H1 (cell line): ENCODE measurements at regions not wholly inside any gene's neighbourhood (a gene's known extent, or its start where the extent isn't known, plus 50 kb on each side); places are given as distances from the start of the nearest gene placed in this dataset.

Source experiments
- CTCF ChIA-PET: fragments of 300-600 bp; sonication (Branson Sonifier 250); formaldehyde crosslinking; loops from one replicate; lab custom pipeline; 2021; ENCODE audit not compliant: partially characterized antibody; lab: Charles Lee
- POLR2A ChIA-PET: fragments of 300-600 bp; sonication (Branson Sonifier 250); formaldehyde crosslinking; loops from one replicate; lab custom pipeline; 2021; ENCODE audit warnings: inconsistent platforms; ENCODE audit not compliant: partially characterized antibody; lab: Charles Lee
- DNase-seq, 2 experiments: peaks; one replicate each; pipeline versions ENCODE4 v3.0.0 to v3.0.0-alpha.2; 2010 to 2022; ENCODE audit warnings: low spot score in 2 of 2, low read depth in 1 of 2, mixed read lengths in 1 of 2
- FAIRE-seq: peaks from 2 replicates; lab custom pipeline; 2011; peaks lifted over from hg19 to GRCh38; lab: Jason Lieb, UNC
- H2AFZ ChIP-seq: 2 replicates; pipeline ENCODE4 v1.8.1; 2012; ENCODE audit warnings: low read length, inconsistent platforms
- H2AK5ac ChIP-seq: 2 replicates; pipeline ENCODE4 v1.6.1; 2013; ENCODE audit warnings: low read depth, low read length
- H2BK120ac ChIP-seq: replicated peaks from 2 replicates; pipeline ENCODE3; 2013; ENCODE audit warnings: low read depth, low read length, inconsistent platforms
- H2BK12ac ChIP-seq: 2 replicates; pipeline ENCODE4 v1.6.1; 2013; ENCODE audit warnings: low read depth, low read length
- H2BK15ac ChIP-seq: 2 replicates; pipeline ENCODE4 v1.6.1; 2013; ENCODE audit warnings: low read length
- H2BK20ac ChIP-seq: 2 replicates; pipeline ENCODE4 v1.6.1; 2013; ENCODE audit warnings: low read length
- H2BK5ac ChIP-seq: 2 replicates; pipeline ENCODE4 v1.6.1; 2013; ENCODE audit warnings: low read depth, low read length
- H3K14ac ChIP-seq: 2 replicates; pipeline ENCODE4 v1.6.1; 2013; ENCODE audit warnings: inconsistent platforms; ENCODE audit not compliant: insufficient read length
- H3K18ac ChIP-seq: 2 replicates; pipeline ENCODE4 v1.6.1; 2013; ENCODE audit warnings: low read length; ENCODE audit errors: extremely low read depth
- H3K23ac ChIP-seq: 2 replicates; pipeline ENCODE4 v1.6.1; 2013; ENCODE audit warnings: inconsistent platforms; ENCODE audit not compliant: insufficient read length
- H3K23me2 ChIP-seq: 2 replicates; pipeline ENCODE4 v1.6.1; 2013; ENCODE audit warnings: low read depth, low read length
- H3K27ac ChIP-seq: 2 replicates; pipeline ENCODE4 v1.6.1; 2011; ENCODE audit warnings: low read depth, low read length, inconsistent platforms
- H3K27me3 ChIP-seq, 4 experiments: replicated peaks in 1 of 4; 1 replicate in 1 of 4; 2 replicates in 3 of 4; pipeline versions ENCODE4 v1.6.1 to v1.8.1; 2011 to 2013; ENCODE audit warnings: low read length in 3 of 4, mild to moderate bottlenecking in 3 of 4, inconsistent platforms in 2 of 4, mixed read lengths in 2 of 4, moderate library complexity in 1 of 4; ENCODE audit not compliant: control insufficient read depth in 3 of 4, insufficient read depth in 3 of 4; ENCODE audit errors: extremely low read depth in 1 of 4
- H3K36me3 ChIP-seq, 4 experiments: 2 replicates each; pipeline versions ENCODE4 v1.6.1 to v1.8.1; 2011 to 2013; ENCODE audit warnings: mild to moderate bottlenecking in 4 of 4, low read length in 3 of 4, moderate library complexity in 2 of 4, control low read depth in 1 of 4, inconsistent platforms in 1 of 4; ENCODE audit not compliant: insufficient read depth in 4 of 4, control insufficient read depth in 2 of 4
- H3K4ac ChIP-seq: replicated peaks from 2 replicates; pipeline ENCODE3; 2013; ENCODE audit warnings: low read length, low read depth, mixed read lengths, inconsistent platforms; ENCODE audit not compliant: insufficient read length
- H3K4me1 ChIP-seq, 4 experiments: replicated peaks in 1 of 4; 1 replicate in 1 of 4; 2 replicates in 3 of 4; pipeline versions ENCODE4 v1.6.1 to v1.8.1; 2011 to 2013; ENCODE audit warnings: low read length in 3 of 4, inconsistent platforms in 2 of 4, mixed read lengths in 1 of 4; ENCODE audit not compliant: insufficient read depth in 4 of 4, control insufficient read depth in 3 of 4
- H3K4me2 ChIP-seq, 2 experiments: 2 replicates each; pipeline versions ENCODE4 v1.6.1 to v1.8.1; 2011 to 2013; ENCODE audit warnings: low read depth in 2 of 2, low read length in 2 of 2, control low read depth in 1 of 2, inconsistent platforms in 1 of 2, mild to moderate bottlenecking in 1 of 2; ENCODE audit not compliant: insufficient read depth in 1 of 2
- H3K4me3 ChIP-seq, 4 experiments: fragments of 200-600, 300-600 bp in 1 of 4; sonication (generic), shearing (Covaris generic), sonication (Bioruptor Twin) in 1 of 4; 2 replicates each; pipeline versions ENCODE4 v1.5.1 to v1.8.1; 2011 to 2016; ENCODE audit warnings: low read length in 4 of 4, low read depth in 3 of 4, control low read depth in 2 of 4, inconsistent platforms in 2 of 4, mild to moderate bottlenecking in 2 of 4, mixed read lengths in 1 of 4, moderate library complexity in 1 of 4; ENCODE audit not compliant: insufficient read depth in 2 of 4; ENCODE audit errors: extremely low read depth in 1 of 4
- H3K56ac ChIP-seq: replicated peaks from 2 replicates; pipeline ENCODE3; 2013; ENCODE audit warnings: low read depth, mild to moderate bottlenecking, mixed read lengths, low read length, inconsistent platforms; ENCODE audit not compliant: insufficient read length
- H3K79me1 ChIP-seq: 2 replicates; pipeline ENCODE4 v1.6.1; 2013; ENCODE audit warnings: low read depth, low read length, control low read depth
- H3K79me2 ChIP-seq, 2 experiments: 2 replicates each; pipeline versions ENCODE4 v1.6.1 to v1.8.1; 2012 to 2013; ENCODE audit warnings: low read length in 2 of 2, mild to moderate bottlenecking in 2 of 2, inconsistent platforms in 1 of 2; ENCODE audit not compliant: insufficient read depth in 2 of 2, control insufficient read depth in 1 of 2
- H3K9ac ChIP-seq, 4 experiments: replicated peaks in 1 of 4; 1 replicate in 1 of 4; 2 replicates in 3 of 4; pipeline versions ENCODE4 v1.6.1 to v1.8.1; 2011 to 2013; ENCODE audit warnings: low read depth in 3 of 4, low read length in 3 of 4, control low read depth in 2 of 4, mild to moderate bottlenecking in 2 of 4, moderate library complexity in 2 of 4, inconsistent platforms in 1 of 4; ENCODE audit errors: extremely low read depth in 1 of 4
- H3K9me3 ChIP-seq, 2 experiments: 2 replicates each; pipeline versions ENCODE4 v1.6.1 to v1.8.1; 2012 to 2013; ENCODE audit warnings: mild to moderate bottlenecking in 2 of 2, moderate library complexity in 2 of 2, control low read depth in 1 of 2, inconsistent platforms in 1 of 2, low read depth in 1 of 2, low read length in 1 of 2, mixed read lengths in 1 of 2; ENCODE audit not compliant: insufficient read depth in 2 of 2
- H4K20me1 ChIP-seq, 2 experiments: replicated peaks in 1 of 2; 2 replicates each; pipeline versions ENCODE3 to v1.8.1; 2011 to 2013; ENCODE audit warnings: inconsistent platforms in 2 of 2, low read length in 2 of 2, mild to moderate bottlenecking in 1 of 2; ENCODE audit not compliant: insufficient read depth in 2 of 2, control insufficient read depth in 1 of 2
- H4K5ac ChIP-seq: 2 replicates; pipeline ENCODE4 v1.6.1; 2013; ENCODE audit warnings: low read length, low read depth, mixed read lengths, inconsistent platforms; ENCODE audit not compliant: insufficient read length
- H4K8ac ChIP-seq: 2 replicates; pipeline ENCODE4 v1.8.0; 2013; ENCODE audit warnings: mild to moderate bottlenecking, moderate library complexity, low read length, inconsistent platforms; ENCODE audit not compliant: insufficient read depth; ENCODE audit errors: extremely low read depth
- H4K91ac ChIP-seq: replicated peaks from 2 replicates; pipeline ENCODE3; 2013; ENCODE audit warnings: low read length, mixed read lengths, inconsistent platforms; ENCODE audit not compliant: insufficient read length
- SAP30 ChIP-seq: fragments of 300-600 bp; sonication (generic); IDR thresholded peaks from 2 replicates; pipeline ENCODE4 v1.7.1; 2012; ENCODE audit warnings: low read length, moderate library complexity, mild to moderate bottlenecking, inconsistent platforms; ENCODE audit not compliant: insufficient read depth, insufficient replicate concordance
- SRF ChIP-seq: IDR thresholded peaks from 2 replicates; pipeline ENCODE4 v1.6.1; 2011; ENCODE audit warnings: mild to moderate bottlenecking, low read depth, low read length, moderate library complexity
- WGBS, 2 experiments: shearing (Covaris generic) in 1 of 2; methylation state at CpG; one replicate each; pipeline versions ENCODE4 v1.1.6 to v1.1.7; 2013 to 2015; ENCODE audit warnings: low lambda C conversion rate in 2 of 2, mixed read lengths in 2 of 2, inconsistent platforms in 1 of 2, low coverage in 1 of 2, missing lambda C conversion rate in 1 of 2; ENCODE audit not compliant: insufficient replicate concordance in 2 of 2, insufficient coverage in 1 of 2, insufficient read length in 1 of 2; ENCODE audit errors: extremely low coverage in 1 of 2, missing lambda C conversion rate in 1 of 2; 5-methylcytosine and 5-hydroxymethylcytosine counted together

DNA sequence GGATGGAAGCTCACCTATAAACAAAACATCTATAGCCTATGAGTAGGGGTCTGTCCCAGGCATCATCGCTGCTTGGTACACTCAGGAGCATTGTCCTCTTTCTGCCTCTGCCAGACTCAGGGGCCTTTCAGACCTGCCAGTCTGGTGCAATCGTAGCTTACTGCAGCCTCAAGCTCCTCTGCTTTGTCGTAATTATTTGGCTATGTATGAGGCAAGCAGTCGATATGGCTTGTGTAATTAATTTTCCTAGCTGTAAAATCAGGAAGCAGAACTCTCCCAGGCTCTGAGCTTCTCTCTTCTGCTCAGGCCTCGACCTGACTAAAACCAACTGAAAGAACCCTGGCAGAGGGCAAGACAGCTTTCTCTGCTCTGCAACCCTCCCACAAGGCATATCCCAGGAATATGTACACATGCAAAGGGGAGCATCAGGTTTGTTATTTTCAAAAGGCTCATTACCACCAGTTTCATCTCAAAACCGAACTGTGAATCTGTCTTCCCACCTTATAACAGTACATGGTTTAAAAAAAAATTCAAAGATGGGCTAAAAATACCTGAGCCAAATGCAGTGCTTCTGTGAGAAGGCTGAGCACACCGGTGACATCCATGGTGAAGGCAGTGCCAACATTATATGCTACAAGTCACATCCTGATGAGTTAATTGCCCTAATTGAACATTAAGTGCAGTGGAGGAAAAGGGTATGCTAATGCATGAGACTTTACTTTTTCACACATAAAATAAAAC is 309.2 kb upstream of the EMCN start:
- Histone ChIP-seq H3K4ac (no peak overlapping the region), H2BK120ac (no peak overlapping the region)

More for the DNA sequence above, 309.2 kb upstream of the EMCN start:
- Histone ChIP-seq H2BK5ac (no peak overlapping the region), H4K5ac (no peak overlapping the region), H3K79me2 (no peaks in the 10 kb centered on the region), H2BK20ac (no peak overlapping the region), H3K79me1 (no peaks in the 10 kb centered on the region), H3K4me3 (no peak overlapping the region), H4K91ac (no peak overlapping the region), H3K27ac (no peak overlapping the region), H3K9me3 (peaks cover 4 to 6% of the 10 kb centered on the region in 2 experiments; a peak in 2 of 4 replicates), H2AK5ac (no peak overlapping the region), H3K18ac (no peak overlapping the region), H3K27me3 (no peaks in the 10 kb centered on the region), H2BK15ac (no peak overlapping the region)
- FAIRE-seq (no peak), DNase-seq (no peak)
- POLR2A ChIA-PET: no interaction called here
- 82% methylated on average over 7 of the region's 7 CpGs; no CpG with 5 or more reads in 1 of the 2 experiments for WGBS, 2 experiments
- CTCF ChIA-PET: interaction anchor here (0.8 kb wide), 1 partner anchor 522 kb away, joined by 3 read pairs; no protein-coding TSS in a partner anchor
- TF ChIP-seq SRF: no peak
- TF ChIP-seq SAP30: no peak
- TF ChIP-seq, all 59 proteins: peak for 0
- H4K20me1 ChIP-seq: no peaks in the 10 kb centered on the region
- no peak overlapping the region for H4K8ac ChIP-seq
- no peak overlapping the region for H2BK12ac ChIP-seq
- no peaks in the 10 kb centered on the region for H3K23me2 ChIP-seq
- H3K36me3 ChIP-seq: no peaks in the 10 kb centered on the region; a peak in 1 of 8 replicates
- H3K23ac ChIP-seq: no peak overlapping the region
- no peak overlapping the region for H2AFZ ChIP-seq
- no peak overlapping the region for H3K4me2 ChIP-seq
- no peak overlapping the region for H3K9ac ChIP-seq
- H3K56ac ChIP-seq: no peak overlapping the region
- peaks cover 0 to 4% (median 0%) of the 10 kb centered on the region in 4 experiments; a peak in 2 of 7 replicates for H3K4me1 ChIP-seq
- no peak overlapping the region for H3K14ac ChIP-seq
